Lung (tissue), 11 donors: ENCODE measurements at regions not wholly inside any gene's neighbourhood (a gene's known extent, or its start where the extent isn't known, plus 50 kb on each side); places are given as distances from the start of the nearest gene placed in this dataset.

ENCODE experiments used
- ATAC-seq: fragments of 200-7000 bp; cut with Tn5 transposase; one replicate; pipeline ENCODE4 v1.9.1; 2020; ENCODE audit warnings: moderate number of reproducible peaks; ENCODE audit not compliant: insufficient read depth, low FRiP score
- DNase-seq, 3 donors: peaks; one replicate each; pipeline ENCODE4 v3.0.0-alpha.2; 2013 to 2017
- H3K27ac ChIP-seq, 2 donors: one replicate each; pipeline ENCODE4 v1.5.1; 2013; ENCODE audit warnings: mild to moderate bottlenecking in 2 of 2, moderate library complexity in 2 of 2, control low read depth in 1 of 2, inconsistent platforms in 1 of 2, low read depth in 1 of 2, low read length in 1 of 2
- H3K27me3 ChIP-seq, 3 donors: one replicate each; pipeline ENCODE4 v1.5.1; 2013; ENCODE audit warnings: low read length in 2 of 3; ENCODE audit not compliant: control insufficient read depth in 3 of 3, insufficient read depth in 3 of 3
- H3K36me3 ChIP-seq, 4 donors: one replicate each; pipeline ENCODE4 v1.5.1; 2013; ENCODE audit warnings: low read length in 4 of 4, mild to moderate bottlenecking in 1 of 4, moderate library complexity in 1 of 4; ENCODE audit not compliant: control insufficient read depth in 4 of 4, insufficient read depth in 4 of 4
- H3K4me1 ChIP-seq, 5 donors: one replicate each; pipeline ENCODE4 v1.5.1; 2013; ENCODE audit warnings: low read length in 5 of 5, mild to moderate bottlenecking in 2 of 5, moderate library complexity in 1 of 5; ENCODE audit not compliant: control insufficient read depth in 5 of 5, insufficient read depth in 5 of 5
- H3K4me3 ChIP-seq: one replicate; pipeline ENCODE4 v1.5.1; 2013; ENCODE audit warnings: mild to moderate bottlenecking, control low read depth, moderate library complexity
- H3K9ac ChIP-seq, 2 donors: one replicate each; pipeline ENCODE4 v1.5.1; 2013; ENCODE audit warnings: low read length in 2 of 2, control low read depth in 1 of 2; ENCODE audit not compliant: insufficient read depth in 1 of 2
- H3K9me3 ChIP-seq, 4 donors: one replicate each; pipeline ENCODE4 v1.5.1; 2013; ENCODE audit warnings: low read length in 3 of 4, mild to moderate bottlenecking in 1 of 4, moderate library complexity in 1 of 4; ENCODE audit not compliant: control insufficient read depth in 4 of 4, insufficient read depth in 3 of 4
- CTCF ChIP-seq: IDR thresholded peaks from 2 replicates; pipeline ENCODE4 v1.5.1; 2012; ENCODE audit warnings: mild to moderate bottlenecking; ENCODE audit errors: control extremely low read depth, extremely low read depth
- WGBS, 2 donors: extraction: QIAGEN DNeasy Blood & Tissue Kit; methylation state at CpG; one replicate each; pipeline ENCODE4 v1.1.7; 2013; 5-methylcytosine and 5-hydroxymethylcytosine counted together
- donor health status: control.
- donor health status: control.
- donor health status: Bipolar disorder and iron deficiency.
- donor health status: healthy.
- donor health status: DM: yes; HTN: yes; CAD: no.

GRCh38 chr10:8633909-8634308 lies 579.4 kb downstream of the GATA3 start:
- 75 to 93% methylated on average over 1 of the region's 1 CpG for WGBS, 2 donors
- no peak overlapping the region for H3K27ac ChIP-seq
- no peak for DNase-seq
- no peak overlapping the region for H3K9ac ChIP-seq
- no peak for TF ChIP-seq CTCF
- no peaks in the 10 kb centered on the region for H3K27me3 ChIP-seq
- H3K36me3 ChIP-seq = no peaks in the 10 kb centered on the region
- H3K4me1 ChIP-seq = peaks cover 0 to 8% (median 2%) of the 10 kb centered on the region in 5 donors
- no peaks in the 10 kb centered on the region for H3K9me3 ChIP-seq
- H3K4me3 ChIP-seq = no peak overlapping the region
- ATAC-seq = no peak

GRCh38 chr10:8636371-8636770 lies 581.9 kb downstream of the GATA3 start:
- Histone ChIP-seq H3K36me3 (no peaks in the 10 kb centered on the region), H3K4me1 (peaks cover 0 to 10% (median 2%) of the 10 kb centered on the region in 5 donors), H3K27me3 (no peaks in the 10 kb centered on the region), H3K27ac (no peak overlapping the region), H3K9me3 (no peaks in the 10 kb centered on the region), H3K9ac (no peak overlapping the region), H3K4me3 (no peak overlapping the region)
- no peak for TF ChIP-seq CTCF
- ATAC-seq = no peak
- 87 to 93% methylated on average over 9 of the region's 9 CpGs for WGBS, 2 donors
- no peak for DNase-seq

GRCh38 chr10:8637640-8638039 lies 583.2 kb downstream of the GATA3 start:
- DNase-seq (peak; percentile 14 to 77 (median 70)), ATAC-seq (no peak)
- Histone ChIP-seq H3K4me1 (peaks cover 0 to 10% (median 2%) of the 10 kb centered on the region in 5 donors), H3K36me3 (no peaks in the 10 kb centered on the region), H3K27me3 (no peaks in the 10 kb centered on the region), H3K27ac (no peak overlapping the region), H3K9me3 (peaks cover 0 to 2% (median 0%) of the 10 kb centered on the region in 4 donors), H3K9ac (no peak overlapping the region), H3K4me3 (no peak overlapping the region)
- 75 to 87% methylated on average over 4 of the region's 4 CpGs for WGBS, 2 donors
- no peak for TF ChIP-seq CTCF

GRCh38 chr10:8638088-8638672 lies 583.7 kb downstream of the GATA3 start:
- no peak for TF ChIP-seq CTCF
- Histone ChIP-seq H3K36me3 (no peaks in the 10 kb centered on the region), H3K27me3 (no peaks in the 10 kb centered on the region), H3K27ac (no peak overlapping the region), H3K4me3 (no peak overlapping the region), H3K9ac (no peak overlapping the region), H3K4me1 (peaks cover 0 to 10% (median 2%) of the 10 kb centered on the region in 5 donors), H3K9me3 (peaks cover 0 to 2% (median 0%) of the 10 kb centered on the region in 4 donors)
- no peak for DNase-seq
- 84 to 85% methylated on average over 4 of the region's 4 CpGs for WGBS, 2 donors
- no peak for ATAC-seq
